NCI-H446 (cell line): ENCODE measurements at regions not wholly inside any gene's neighbourhood (a gene's known extent, or its start where the extent isn't known, plus 50 kb on each side); places are given as distances from the start of the nearest gene placed in this dataset.

ENCODE experiments used
- DNase-seq, 2 experiments: peaks; one replicate each; lab custom pipeline; 2025; lab: John Stamatoyannopoulos, UW

DNA sequence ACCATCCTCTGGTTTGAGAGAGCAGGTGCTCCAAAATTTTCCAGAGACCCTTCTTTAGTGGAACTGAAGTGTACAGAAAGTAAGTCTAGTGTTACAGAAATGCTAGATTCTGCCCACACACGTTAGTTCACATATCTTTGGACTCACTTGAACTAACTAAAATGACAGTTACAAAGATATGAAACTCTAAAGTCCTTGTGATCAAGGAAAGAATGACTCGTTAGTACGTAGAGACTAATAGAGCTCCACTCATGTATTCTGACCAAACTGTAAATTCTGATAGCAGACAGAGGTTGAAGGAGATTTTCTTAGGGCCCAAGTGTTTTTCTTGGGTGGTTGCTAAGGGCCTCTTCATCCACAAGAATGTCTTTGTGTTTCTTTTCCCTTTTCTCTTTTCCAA, 491.5 kb upstream of the B3GALT2 start:
- no peak for DNase-seq

DNA sequence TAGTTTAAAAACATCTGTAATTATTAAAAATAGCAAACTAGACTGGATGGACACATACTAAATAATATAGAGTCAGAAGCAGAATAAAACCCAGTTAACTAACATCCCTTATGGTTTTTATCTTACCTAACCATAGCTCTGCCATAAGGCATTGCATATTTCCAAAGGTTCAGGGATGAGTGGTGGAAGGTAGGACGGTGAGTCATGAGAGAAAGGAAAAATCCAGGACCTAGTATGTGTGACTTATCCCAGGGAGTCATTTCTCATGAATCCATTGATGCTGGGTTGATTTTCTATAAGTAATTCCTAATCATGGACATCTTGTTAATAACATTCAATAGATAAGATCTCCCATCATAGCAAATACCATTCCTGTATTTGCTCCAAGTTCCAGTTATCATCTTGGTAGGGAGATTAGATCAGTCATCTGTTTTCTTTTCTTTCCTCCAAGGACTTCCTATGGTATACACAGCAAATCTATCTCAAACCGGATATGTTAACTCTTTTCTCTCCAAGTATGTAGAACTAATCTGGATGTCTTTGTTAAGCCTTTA, 490.7 kb upstream of the B3GALT2 start:
- no peak for DNase-seq

DNA sequence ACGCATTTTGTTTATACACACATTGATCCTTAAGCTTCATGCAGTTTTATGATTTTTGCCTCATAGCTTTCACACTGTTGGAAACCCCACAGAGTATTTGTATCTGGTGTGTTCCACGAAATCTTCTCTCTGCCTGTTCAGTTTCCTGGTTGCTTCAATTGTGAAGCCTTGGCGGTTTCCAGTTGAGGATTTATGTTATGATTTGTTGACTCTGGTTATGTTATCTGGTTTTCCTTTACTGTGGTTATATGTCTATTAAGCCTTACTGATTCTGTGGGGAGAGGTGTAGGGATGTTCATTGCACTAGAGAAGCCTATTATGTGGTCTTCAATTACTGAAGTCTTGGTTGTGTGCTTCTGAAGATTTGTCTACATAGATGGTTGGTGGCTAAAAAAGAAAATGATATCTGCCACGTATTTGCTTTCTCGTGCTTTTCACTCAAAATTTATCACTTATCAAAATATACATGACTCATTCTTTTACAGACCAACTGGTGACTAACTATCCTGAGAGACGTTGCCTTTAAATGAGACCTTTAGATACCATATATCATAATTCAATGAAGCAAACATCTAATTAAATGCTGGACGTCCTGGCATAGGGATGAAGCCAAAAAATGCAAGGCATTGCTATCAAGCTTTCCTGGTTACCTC, 488.0 kb upstream of the B3GALT2 start:
- DNase-seq, result no peak

DNA sequence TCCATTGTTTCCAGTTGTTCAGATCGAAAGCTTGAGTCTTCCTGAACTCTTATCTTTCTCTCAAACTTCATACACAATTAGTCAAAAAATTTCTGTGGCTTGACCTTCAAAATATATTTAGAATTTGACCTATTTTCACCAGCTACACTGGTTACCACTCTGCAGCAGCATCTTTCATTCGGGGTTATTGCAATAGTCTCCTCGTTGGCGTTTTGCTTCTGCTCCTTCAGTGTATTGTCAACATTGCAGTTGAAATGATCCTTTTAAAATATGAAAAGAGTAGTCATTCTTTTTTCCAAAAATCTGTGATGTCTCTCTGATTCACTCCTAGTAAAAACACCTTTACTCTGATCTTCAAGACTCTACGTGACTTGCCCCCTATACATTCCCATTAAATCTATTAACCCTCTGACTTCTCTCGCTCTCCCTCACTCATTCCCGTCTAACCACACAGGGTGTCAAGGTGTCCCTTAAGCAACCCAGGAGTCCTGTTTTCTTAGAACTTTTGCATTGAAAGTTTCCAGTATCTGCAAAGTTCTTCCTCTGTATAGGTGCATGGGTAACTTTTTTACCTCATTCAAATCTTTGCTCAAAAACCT, 480.2 kb upstream of the B3GALT2 start:
- DNase-seq, result no peak

DNA sequence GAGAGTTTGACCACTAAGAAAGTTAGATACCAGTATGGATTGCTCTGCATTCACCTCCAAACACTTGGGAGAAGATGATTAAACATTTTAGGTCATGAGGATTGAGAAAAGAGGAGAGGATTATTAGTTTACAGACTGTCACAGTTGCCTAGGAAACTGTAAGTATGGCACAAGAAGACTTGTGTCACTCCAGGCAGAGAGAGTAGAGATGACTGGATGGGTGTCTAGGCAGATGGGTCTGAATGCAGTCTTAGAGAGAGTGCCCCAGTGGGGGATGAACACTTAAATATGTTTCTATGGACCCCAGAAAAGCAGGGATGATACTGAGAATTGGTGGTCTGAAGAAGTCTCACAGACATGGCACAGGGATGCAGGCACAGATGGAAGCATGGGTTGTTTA, 477.6 kb upstream of the B3GALT2 start:
- no peak for DNase-seq

DNA sequence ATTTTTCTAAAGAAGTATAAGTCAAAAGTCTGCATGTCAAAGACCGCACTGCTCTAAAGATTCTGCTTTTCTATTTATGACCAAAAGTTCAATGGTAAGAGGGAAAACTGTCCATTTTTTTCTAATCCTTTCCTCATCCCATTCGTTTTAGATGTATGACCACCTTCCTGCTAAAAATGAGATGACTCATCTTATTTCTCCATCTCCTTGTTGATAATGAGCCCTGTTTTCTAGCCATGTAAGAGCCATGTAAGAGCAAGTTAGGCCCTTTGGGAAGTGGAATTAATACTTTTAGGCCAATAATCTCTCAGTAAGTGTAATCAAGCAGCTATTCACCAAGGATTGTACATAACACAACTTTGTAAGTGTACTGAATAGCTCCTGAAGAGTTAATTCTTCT, 475.6 kb upstream of the B3GALT2 start:
- DNase-seq, result no peak

DNA sequence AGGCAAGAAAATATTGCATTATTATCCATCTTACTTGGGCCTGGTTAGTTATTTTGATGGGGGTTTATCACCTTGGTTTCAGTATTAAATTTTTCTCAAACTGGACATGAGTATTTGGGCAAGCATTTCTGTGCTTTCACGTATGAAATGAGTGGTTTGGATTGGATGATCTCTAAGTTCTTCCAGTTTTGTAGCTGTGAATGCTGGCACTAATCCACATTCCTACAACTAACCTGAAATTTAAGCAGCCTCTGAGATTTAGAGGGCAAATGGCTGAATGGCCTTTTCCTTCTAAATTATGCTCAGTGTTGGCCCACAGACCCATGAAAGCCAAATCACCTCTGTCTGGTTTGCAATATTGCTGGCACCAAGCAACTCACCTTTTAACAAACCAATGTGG, 475.0 kb upstream of the B3GALT2 start:
- DNase-seq, result peak in 1 of 2 experiments; percentile 46

DNA sequence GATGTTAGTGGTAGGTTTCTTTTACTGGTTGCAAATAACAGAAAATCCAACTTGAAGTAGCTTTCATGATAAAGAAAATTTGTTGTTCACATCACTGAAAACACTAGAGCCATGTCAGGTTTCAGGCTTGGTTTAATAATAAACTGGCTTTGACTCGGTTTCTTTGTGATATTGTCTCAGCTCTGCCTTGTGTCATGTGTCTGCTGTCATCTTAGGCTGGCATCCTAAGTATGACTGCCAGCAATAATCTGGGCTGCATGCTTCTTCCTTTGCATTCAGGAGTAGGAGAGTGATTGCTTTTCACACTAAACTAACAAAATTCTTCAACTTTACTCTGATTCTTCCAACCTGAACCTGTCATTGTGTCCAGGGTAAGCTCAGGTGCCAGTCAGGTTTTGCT, 474.0 kb upstream of the B3GALT2 start:
- DNase-seq, result no peak

DNA sequence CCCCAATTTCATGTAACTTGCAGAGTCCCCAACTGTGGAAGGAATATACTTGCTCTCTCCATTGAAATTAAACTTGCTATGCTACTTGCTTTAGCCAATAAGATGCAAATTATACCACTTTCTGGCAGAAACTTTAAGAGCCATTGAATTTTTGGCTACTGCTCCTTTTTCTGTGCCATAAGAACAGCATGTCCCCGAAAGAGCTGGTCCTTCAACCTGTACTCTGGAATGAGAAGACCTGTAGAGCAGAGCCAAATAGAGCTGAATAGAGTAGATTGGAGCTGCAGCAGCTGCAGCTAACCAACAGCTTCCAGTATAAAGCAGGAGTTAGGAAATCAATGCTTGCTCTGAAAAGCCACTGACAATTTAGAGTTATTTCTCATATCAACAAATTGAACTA, 472.3 kb upstream of the B3GALT2 start:
- DNase-seq, result peak in 1 of 2 experiments; percentile 45

DNA sequence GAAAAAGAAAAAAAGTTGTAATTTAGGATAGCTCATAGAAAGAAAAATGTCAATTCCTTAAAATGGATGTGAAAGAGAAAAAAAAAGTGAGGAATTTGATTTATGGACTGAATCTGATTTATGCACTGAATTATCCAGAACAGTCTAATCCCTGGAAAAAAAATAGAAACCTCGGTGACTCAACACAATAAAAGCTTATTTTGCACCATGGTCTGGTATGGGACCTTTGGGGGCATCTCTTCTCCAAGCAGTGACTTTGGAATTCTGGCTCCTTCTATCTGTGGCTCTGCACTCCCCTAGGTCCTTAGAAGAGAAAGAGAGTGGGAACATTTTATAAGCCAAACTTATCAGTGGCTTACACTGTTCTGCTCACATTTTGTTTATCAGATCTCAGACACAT, 471.7 kb upstream of the B3GALT2 start:
- DNase-seq, result peak in 1 of 2 experiments; percentile 5

DNA sequence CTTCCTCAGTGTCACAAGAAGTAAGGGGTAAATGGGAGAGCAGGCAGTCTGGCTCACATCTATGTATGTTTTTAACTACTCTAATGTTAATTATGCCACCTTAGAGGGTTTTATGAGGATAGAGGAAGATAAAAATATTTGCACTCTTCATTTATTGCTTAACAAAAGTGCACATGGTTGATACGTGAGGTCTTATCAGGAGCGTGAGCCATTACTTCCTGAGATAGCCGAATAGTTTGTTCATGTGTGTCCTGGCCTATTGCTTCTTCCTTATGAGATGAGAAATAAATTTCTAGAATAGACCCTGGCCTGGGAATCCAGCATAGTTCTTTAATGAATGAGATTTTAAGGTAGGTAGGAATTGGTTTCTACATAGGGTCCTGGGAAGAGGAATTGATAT, 471.1 kb upstream of the B3GALT2 start:
- DNase-seq, result no peak

DNA sequence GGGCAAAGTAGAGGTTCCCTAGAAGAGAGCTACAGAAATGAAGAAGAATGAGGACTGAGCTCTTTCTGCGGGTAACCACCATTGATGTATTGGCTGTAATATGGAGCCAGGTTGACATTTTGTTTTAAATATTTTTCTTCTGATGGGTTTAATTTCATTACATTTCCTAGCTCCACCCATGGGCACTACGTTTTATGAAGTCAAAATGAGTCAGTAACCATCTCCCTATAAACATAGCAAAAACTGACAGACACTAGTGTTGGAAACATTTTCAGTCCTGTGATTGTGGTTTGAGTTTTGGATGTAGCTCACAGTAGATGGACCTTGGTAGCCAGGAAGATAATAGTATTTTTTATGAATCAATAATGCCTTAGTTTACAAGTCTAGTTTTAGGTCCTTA, 470.4 kb upstream of the B3GALT2 start:
- no peak for DNase-seq

DNA sequence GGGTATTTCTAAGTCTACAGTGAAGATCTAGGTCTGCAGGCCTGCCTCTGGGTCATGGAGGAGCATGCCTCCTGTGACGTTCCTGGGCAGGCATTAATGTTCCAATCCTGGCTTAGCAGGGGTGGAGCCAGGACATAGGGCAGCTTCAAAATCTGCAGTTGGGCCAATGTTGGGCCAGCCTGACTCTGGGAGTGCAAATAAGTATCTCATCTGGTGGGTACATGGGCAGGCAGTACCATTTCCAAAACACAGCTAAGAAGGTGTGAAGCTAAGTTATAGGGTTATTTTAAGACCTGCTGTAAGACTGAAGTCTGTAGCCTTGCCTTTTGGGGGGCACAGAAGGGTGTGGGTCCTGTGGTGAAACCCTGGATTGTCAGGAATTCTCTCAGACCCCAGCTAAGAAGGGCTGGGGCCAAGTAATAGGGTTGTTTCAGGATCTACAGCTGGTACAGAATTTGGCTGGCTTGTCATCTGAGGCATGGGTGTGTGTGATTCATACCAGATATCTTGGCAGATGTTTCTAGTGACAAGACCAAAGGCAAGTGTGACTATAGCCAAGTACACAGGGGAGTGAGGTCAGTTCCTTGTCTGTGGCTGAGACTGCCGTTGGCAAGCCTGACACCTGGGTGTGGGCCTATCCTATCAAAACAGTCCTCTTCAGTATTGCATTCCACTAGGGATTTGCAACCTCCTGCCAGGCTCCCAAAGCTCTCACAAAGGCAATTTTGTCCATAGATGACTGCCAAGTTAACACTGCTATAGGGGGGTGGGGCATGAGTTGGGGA, 468.7 kb upstream of the B3GALT2 start:
- peak; percentile 18 to 84 for DNase-seq

DNA sequence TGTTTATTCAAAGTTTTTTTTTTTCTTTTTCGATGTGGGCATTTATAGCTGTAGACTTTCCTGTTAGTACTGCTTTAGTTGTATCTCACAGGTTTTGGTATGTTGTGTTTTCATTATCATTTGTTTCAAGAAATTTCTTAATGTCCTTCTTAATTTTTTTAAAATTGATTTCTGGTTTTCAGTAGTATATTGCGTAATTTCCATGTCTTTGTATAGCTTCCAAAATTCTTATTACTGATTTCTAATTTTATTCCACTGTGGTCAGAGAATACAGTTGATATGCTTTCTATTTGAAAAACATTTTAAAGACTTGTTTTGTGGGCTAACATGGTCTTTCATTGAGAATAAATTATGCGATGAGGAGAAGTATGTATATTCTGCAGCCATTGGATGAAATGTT, 463.2 kb upstream of the B3GALT2 start:
- DNase-seq, result no peak

DNA sequence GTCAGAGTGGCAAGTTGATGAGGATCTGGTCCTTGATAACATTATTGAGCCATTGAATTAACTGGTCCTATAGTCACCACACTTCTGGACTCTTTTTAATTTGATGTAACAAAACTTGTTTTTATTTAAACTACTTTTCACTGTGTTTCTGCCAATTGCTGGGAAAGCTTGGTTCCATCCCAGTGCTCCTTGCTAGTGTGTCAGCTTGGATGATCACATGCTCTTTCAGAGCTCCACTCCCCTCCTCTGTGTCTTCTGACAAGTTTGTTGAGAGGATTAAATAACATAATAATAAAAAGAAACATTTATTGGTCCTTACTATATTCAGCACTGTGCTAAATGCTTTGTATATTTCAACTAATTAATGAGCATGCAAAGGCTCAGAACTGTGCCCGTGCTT, 448.5 kb upstream of the B3GALT2 start:
- no peak for DNase-seq

DNA sequence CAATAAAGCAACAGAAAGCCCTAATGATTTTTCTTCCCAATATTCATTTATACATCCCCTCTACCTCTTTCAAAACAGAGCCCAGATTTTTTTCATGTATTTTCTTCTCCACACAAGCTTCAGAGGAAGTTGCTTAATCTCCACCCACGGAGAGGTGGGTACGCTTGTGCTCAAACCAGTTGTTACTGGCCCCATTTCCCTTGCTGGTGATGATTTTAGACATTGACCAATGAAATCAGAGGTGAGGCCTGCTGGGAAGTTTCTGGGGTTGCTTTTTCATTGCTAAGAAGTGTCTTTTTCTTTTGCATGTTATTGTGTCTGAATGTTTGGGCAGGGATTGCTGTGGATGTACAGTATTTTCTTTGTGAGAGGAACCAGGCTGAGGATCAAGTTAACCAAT, 448.1 kb upstream of the B3GALT2 start:
- no peak for DNase-seq

DNA sequence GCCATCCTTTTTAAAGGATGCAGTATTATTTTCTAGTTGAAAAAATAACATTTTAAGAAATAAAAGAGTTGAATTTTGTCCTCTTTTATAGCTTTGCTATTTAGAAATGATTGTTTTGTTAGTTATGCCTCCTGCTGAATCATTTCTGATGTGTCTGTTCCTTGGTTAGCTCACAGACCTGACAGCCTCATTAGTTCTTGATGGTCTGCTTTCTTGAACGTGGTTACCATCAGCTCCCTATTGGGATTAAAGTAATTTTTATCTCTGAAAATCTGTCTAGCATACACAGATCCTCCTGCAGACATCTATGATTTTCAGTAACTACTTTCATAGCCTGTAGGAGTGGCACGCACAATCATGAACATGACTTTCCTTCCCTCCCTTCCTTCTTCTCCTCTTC, 447.6 kb upstream of the B3GALT2 start:
- no peak for DNase-seq

DNA sequence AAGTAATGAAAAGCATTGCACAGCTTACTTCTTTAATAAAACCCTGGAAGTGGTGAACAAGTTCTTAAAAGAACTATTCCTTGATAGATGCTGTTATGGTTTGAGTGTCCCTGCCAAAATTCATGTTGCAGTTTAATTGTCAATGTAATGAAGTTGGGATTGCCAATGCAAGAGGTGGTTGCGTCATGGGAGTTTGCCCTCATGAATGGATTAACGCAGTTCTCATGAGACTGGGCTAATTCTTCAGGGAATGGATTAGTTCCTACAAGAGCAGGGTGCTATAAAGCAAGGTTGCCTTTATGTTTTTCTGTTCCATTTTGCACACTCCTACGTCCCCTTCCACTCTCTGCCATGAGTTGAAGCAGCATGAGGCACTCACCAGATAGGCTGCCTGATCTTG, 446.7 kb upstream of the B3GALT2 start:
- DNase-seq, result no peak

DNA sequence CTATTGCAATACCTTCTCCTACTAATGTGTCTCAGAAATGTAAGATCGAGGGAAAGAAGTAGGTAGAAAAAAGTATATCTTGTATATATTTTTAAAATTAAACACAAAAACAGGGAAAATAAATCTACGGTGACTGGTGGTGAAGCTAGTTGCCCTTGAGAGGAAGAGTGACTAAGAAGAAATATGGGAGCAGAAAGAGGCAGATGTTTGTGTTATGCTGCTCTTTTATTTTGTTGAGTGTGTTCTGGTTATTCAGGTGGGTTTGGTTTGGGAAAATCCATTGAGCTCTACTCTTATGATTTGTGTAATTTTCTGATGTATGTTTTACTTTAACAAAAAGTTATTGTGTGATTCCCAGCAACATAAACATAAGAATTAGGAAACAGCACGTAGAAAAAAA, 444.9 kb upstream of the B3GALT2 start:
- no peak for DNase-seq

DNA sequence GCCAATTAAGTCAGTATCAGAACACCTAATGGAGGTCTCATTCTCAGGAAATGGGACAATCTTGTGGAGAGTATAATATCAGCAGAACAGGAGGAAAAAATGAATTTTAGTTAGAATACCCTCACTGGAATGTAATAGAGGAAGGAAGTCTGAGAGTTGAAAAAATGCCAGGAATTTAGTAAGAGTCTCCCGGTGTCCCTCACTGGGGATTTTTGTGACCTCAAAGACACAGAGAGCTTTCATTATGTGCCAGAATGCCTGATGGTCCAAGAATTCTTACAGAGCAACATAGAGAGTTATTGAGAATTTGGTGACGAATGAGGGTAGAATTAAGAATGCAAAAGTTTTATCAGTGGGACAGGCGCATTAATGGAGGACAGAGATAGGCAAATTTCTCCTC, 443.5 kb upstream of the B3GALT2 start:
- no peak for DNase-seq

DNA sequence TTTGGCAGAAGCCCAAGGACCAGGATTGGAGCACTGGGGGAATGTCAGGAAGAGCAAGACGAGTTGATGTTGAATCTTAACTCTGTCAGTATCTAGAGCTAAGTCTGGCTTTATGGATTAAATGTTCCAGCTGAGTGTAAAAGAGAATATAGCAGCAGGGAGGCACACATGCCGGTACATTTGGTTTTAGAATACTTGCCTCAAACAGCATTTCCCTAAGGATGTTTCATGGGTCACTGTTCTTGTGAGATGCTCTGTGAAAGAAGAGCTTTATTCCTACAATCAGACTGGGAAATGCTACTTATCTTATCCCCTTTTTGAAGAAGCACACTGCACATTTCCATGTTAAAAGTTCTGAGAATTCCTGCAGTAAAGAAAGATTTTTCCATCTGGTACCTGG, 440.3 kb upstream of the B3GALT2 start:
- DNase-seq, result no peak

DNA sequence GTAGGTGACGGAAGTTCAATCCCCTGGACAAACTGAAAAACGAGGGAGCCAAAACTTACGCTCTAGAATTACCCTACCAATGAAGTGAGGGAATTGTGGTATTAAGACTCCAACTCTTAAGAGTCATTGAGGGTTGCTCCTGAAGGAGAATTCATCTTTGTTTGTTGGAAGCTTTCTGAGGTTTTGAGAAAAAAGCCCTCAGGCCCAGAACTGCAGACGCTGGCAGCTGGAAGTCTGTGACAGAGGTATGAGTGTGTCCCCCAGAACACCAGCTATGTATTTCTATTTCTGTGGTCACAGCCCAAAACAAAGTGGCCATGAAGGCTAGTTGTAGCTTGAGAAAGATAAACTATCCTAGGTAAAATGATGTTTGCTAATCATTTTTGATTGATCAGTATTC, 438.8 kb upstream of the B3GALT2 start:
- DNase-seq, result no peak

DNA sequence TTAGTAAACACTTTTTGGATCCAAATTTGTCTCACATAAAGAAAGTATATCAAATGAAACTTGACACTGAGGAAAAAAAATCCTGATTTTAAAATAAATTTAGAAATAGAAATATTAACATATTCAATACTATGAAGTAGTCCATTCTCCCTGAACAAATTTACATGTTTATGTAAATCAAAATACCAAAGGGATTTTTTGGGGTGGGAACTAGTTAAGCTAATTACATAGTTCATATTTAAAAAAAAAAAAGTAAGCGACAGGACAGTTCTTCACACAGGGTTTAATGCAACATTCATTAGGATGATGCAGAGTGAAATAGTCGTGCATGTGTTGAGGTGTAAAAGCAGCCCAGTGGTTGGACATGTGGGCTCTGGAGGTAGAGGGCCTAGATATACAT, 433.5 kb upstream of the B3GALT2 start:
- no peak for DNase-seq
